ENCODE measurements at regions not wholly inside any gene's neighbourhood (a gene's known extent, or its start where the extent isn't known, plus 50 kb on each side); places are given as distances from the start of the nearest gene placed in this dataset.

DNA sequence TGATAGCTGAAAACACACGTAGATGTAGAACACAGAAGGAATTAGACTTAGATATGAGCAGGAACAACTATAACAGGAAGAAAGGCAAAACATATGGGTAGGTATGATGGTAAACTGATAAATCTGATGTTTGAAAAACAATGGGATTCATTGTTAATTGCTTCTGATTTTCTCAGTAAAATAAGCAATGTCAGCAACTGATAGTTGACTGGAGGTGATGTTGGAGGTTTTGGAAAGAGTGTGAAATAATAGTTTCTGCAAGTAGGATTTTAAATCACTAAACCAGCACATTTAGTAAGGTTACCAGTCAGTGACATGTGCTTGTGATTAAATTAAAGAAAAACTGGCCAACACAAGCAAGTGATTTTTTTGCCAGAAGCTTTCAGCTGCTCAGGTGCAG is 123.0 kb upstream of the CPNE8 start:
- H3K4me3 ChIP-seq (ENCODE audit: low read length), result no peak overlapping the region
- DNase-seq, result no peak
- H3K9me3 ChIP-seq (replicated peaks; ENCODE audit: control insufficient read depth, low read depth, low read length), result no peaks in the 10 kb centered on the region
- 75% methylated on average over 1 of the region's 1 CpG for WGBS (ENCODE audit: insufficient coverage)
- H3K27ac ChIP-seq (ENCODE audit: low read length), result no peak overlapping the region
- no peaks in the 10 kb centered on the region for H3K27me3 ChIP-seq (ENCODE audit: control insufficient read depth, insufficient read depth, low read length)
- H3K36me3 ChIP-seq (ENCODE audit: control insufficient read depth, insufficient read depth, low read length), result no peaks in the 10 kb centered on the region
- no peaks in the 10 kb centered on the region for H3K4me1 ChIP-seq (ENCODE audit: control insufficient read depth, insufficient read depth, low read length)

GRCh38 chr12:39012870-39013269 is 107.5 kb upstream of the CPNE8 start:
- DNase-seq, result no peak
- H3K4me1 ChIP-seq (ENCODE audit: control insufficient read depth, insufficient read depth, low read length), result no peaks in the 10 kb centered on the region
- WGBS (ENCODE audit: insufficient coverage), result 100% methylated on average over 1 of the region's 1 CpG
- no peak overlapping the region for H3K4me3 ChIP-seq (ENCODE audit: low read length)
- no peaks in the 10 kb centered on the region for H3K9me3 ChIP-seq (replicated peaks; ENCODE audit: control insufficient read depth, low read depth, low read length)
- no peak overlapping the region for H3K27ac ChIP-seq (ENCODE audit: low read length)
- no peaks in the 10 kb centered on the region for H3K36me3 ChIP-seq (ENCODE audit: control insufficient read depth, insufficient read depth, low read length)
- no peaks in the 10 kb centered on the region for H3K27me3 ChIP-seq (ENCODE audit: control insufficient read depth, insufficient read depth, low read length)

GRCh38 chr12:39011166-39011565 is 105.8 kb upstream of the CPNE8 start:
- Histone ChIP-seq H3K4me3 (ENCODE audit: low read length) (no peak overlapping the region), H3K4me1 (ENCODE audit: control insufficient read depth, insufficient read depth, low read length) (no peaks in the 10 kb centered on the region), H3K27ac (ENCODE audit: low read length) (no peak overlapping the region), H3K36me3 (ENCODE audit: control insufficient read depth, insufficient read depth, low read length) (no peaks in the 10 kb centered on the region), H3K27me3 (ENCODE audit: control insufficient read depth, insufficient read depth, low read length) (no peaks in the 10 kb centered on the region), H3K9me3 (replicated peaks; ENCODE audit: control insufficient read depth, low read depth, low read length) (no peaks in the 10 kb centered on the region)
- no peak for DNase-seq
- WGBS (ENCODE audit: insufficient coverage), result no CpG with 5 or more reads among the region's 2 CpGs

DNA sequence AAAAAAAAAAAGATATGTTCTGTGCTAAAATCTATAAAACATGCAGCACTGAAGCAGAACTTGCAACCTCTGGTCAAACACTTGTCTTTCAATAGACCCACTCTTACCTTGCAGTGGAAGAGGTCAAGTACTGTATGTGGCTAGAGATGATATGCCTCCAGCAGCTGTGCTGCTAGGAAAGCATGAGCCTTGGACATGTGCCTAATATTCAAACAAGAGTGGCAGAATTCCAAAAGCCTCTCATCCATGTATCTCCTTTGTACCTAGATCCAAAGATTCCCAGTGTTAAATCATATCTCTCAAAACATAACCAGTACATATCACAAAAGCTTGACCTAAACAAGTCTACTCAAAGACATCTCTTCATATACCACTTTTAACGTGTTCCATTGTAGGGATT is 105.0 kb upstream of the CPNE8 start:
- H3K27me3 ChIP-seq (ENCODE audit: control insufficient read depth, insufficient read depth, low read length), result no peaks in the 10 kb centered on the region
- no peak overlapping the region for H3K4me3 ChIP-seq (ENCODE audit: low read length)
- 63% methylated on average over 1 of the region's 1 CpG for WGBS (ENCODE audit: insufficient coverage)
- H3K9me3 ChIP-seq (replicated peaks; ENCODE audit: control insufficient read depth, low read depth, low read length), result no peaks in the 10 kb centered on the region
- no peaks in the 10 kb centered on the region for H3K36me3 ChIP-seq (ENCODE audit: control insufficient read depth, insufficient read depth, low read length)
- no peak overlapping the region for H3K27ac ChIP-seq (ENCODE audit: low read length)
- peak; percentile 5 for DNase-seq
- H3K4me1 ChIP-seq (ENCODE audit: control insufficient read depth, insufficient read depth, low read length), result no peaks in the 10 kb centered on the region

DNA sequence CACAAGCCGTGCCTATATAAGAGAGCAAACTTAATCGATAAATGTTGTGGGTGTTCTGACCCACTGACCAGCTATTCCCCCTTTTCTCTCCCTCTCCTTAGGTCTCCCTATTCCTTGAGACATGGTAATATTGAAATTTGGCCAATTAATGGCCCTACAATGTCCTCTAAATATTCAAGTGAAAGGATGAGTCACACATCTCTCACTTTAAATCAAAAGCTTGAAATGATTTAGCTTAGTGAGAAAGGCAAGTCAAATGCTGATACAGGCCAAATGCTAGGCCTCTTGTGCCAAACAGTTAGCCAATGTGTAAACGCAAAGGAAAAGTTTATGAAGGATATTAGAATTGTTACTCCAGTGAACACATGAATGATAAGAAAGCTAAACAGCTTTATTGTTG is 102.2 kb upstream of the CPNE8 start:
- Histone ChIP-seq H3K36me3 (ENCODE audit: control insufficient read depth, insufficient read depth, low read length) (no peaks in the 10 kb centered on the region), H3K4me1 (ENCODE audit: control insufficient read depth, insufficient read depth, low read length) (no peaks in the 10 kb centered on the region), H3K9me3 (replicated peaks; ENCODE audit: control insufficient read depth, low read depth, low read length) (no peaks in the 10 kb centered on the region), H3K27me3 (ENCODE audit: control insufficient read depth, insufficient read depth, low read length) (no peaks in the 10 kb centered on the region), H3K4me3 (ENCODE audit: low read length) (no peak overlapping the region), H3K27ac (ENCODE audit: low read length) (no peak overlapping the region)
- DNase-seq, result no peak
- 40% methylated on average over 1 of the region's 3 CpGs for WGBS (ENCODE audit: insufficient coverage)

DNA sequence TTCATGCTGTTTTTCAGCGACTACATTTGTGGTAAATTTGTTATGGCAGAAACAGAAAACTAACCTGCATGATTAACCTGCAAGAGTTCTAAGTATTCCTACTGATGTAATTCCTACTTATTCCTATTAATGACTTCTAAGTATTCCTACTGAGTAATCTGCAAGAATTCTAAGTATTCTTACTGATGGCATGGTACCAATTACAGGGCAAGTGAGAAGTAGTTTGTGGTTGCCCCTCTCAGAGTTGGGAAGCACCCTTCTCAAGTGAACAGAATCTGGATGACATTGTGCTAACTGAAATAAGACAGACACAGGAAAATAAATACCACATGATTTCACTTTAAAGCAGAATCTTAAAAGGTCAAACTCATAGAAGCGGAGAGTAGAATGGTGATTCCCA is 100.9 kb upstream of the CPNE8 start:
- H3K9me3 ChIP-seq (replicated peaks; ENCODE audit: control insufficient read depth, low read depth, low read length), result no peaks in the 10 kb centered on the region
- no peak overlapping the region for H3K27ac ChIP-seq (ENCODE audit: low read length)
- no peak for DNase-seq
- H3K36me3 ChIP-seq (ENCODE audit: control insufficient read depth, insufficient read depth, low read length), result no peaks in the 10 kb centered on the region
- H3K4me1 ChIP-seq (ENCODE audit: control insufficient read depth, insufficient read depth, low read length), result no peaks in the 10 kb centered on the region
- no peaks in the 10 kb centered on the region for H3K27me3 ChIP-seq (ENCODE audit: control insufficient read depth, insufficient read depth, low read length)
- no peak overlapping the region for H3K4me3 ChIP-seq (ENCODE audit: low read length)
- WGBS (ENCODE audit: insufficient coverage), result no CpG with 5 or more reads among the region's 2 CpGs

DNA sequence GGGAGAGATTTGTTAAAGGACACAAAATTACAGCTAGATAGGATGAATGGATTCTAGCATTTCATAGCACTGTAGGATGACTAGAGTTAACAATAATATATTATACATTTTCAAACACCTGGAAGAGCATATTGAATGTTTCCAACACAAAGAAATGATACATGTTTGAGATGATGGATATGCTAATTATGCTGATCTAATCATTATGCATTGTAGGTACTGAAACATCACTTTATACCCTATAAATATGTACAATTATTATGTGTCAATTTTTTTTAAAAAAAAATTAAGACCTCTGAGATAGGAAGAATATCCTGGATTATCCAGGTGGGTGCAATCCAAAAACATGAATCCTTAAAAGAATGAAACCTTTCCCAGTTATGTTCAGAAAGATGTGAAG is 100.3 kb upstream of the CPNE8 start:
- Histone ChIP-seq H3K27me3 (ENCODE audit: control insufficient read depth, insufficient read depth, low read length) (no peaks in the 10 kb centered on the region), H3K4me1 (ENCODE audit: control insufficient read depth, insufficient read depth, low read length) (no peaks in the 10 kb centered on the region), H3K36me3 (ENCODE audit: control insufficient read depth, insufficient read depth, low read length) (no peaks in the 10 kb centered on the region), H3K9me3 (replicated peaks; ENCODE audit: control insufficient read depth, low read depth, low read length) (no peaks in the 10 kb centered on the region), H3K4me3 (ENCODE audit: low read length) (no peak overlapping the region), H3K27ac (ENCODE audit: low read length) (no peak overlapping the region)
- no peak for DNase-seq

- no peak overlapping the region for H3K27ac ChIP-seq (ENCODE audit: low read length)
- 50% methylated on average over 1 of the region's 3 CpGs for WGBS (ENCODE audit: insufficient coverage)
- H3K9me3 ChIP-seq (replicated peaks; ENCODE audit: control insufficient read depth, low read depth, low read length), result no peaks in the 10 kb centered on the region
- H3K27me3 ChIP-seq (ENCODE audit: control insufficient read depth, insufficient read depth, low read length), result no peaks in the 10 kb centered on the region
- no peaks in the 10 kb centered on the region for H3K36me3 ChIP-seq (ENCODE audit: control insufficient read depth, insufficient read depth, low read length)
- DNase-seq, result no peak
- no peaks in the 10 kb centered on the region for H3K4me1 ChIP-seq (ENCODE audit: control insufficient read depth, insufficient read depth, low read length)
- no peak overlapping the region for H3K4me3 ChIP-seq (ENCODE audit: low read length)
These were observed 98.3 kb upstream of the CPNE8 start for GRCh38 chr12:39003541-39004155.

DNA sequence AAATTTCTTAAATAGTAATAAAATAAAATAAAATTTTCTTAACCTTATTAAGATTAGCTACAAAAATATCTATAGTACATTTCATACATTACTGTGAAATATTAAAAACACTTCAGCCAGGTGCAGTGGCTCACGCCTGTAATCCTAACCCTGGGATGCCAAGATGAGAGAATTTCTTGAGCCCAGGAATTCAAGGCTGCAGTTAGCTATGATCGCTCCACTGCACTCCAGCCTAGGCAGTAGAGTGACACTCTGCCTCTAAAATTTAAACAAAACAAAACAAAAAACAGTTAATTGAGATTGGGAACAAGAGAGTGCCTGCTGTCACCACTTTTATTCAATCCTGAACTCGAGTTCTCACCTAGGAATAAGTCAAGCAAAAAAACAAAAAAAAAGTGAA is 95.0 kb upstream of the CPNE8 start:
- H3K27me3 ChIP-seq (ENCODE audit: control insufficient read depth, insufficient read depth, low read length), result no peaks in the 10 kb centered on the region
- 80% methylated on average over 1 of the region's 3 CpGs for WGBS (ENCODE audit: insufficient coverage)
- H3K4me1 ChIP-seq (ENCODE audit: control insufficient read depth, insufficient read depth, low read length), result no peaks in the 10 kb centered on the region
- no peak overlapping the region for H3K4me3 ChIP-seq (ENCODE audit: low read length)
- H3K36me3 ChIP-seq (ENCODE audit: control insufficient read depth, insufficient read depth, low read length), result no peaks in the 10 kb centered on the region
- no peak overlapping the region for H3K27ac ChIP-seq (ENCODE audit: low read length)
- DNase-seq, result no peak
- H3K9me3 ChIP-seq (replicated peaks; ENCODE audit: control insufficient read depth, low read depth, low read length), result no peaks in the 10 kb centered on the region

GRCh38 chr12:38998887-38999482 is 93.6 kb upstream of the CPNE8 start:
- no peaks in the 10 kb centered on the region for H3K9me3 ChIP-seq (replicated peaks; ENCODE audit: control insufficient read depth, low read depth, low read length)
- no peaks in the 10 kb centered on the region for H3K36me3 ChIP-seq (ENCODE audit: control insufficient read depth, insufficient read depth, low read length)
- no peaks in the 10 kb centered on the region for H3K4me1 ChIP-seq (ENCODE audit: control insufficient read depth, insufficient read depth, low read length)
- H3K27me3 ChIP-seq (ENCODE audit: control insufficient read depth, insufficient read depth, low read length), result no peaks in the 10 kb centered on the region
- H3K27ac ChIP-seq (ENCODE audit: low read length), result no peak overlapping the region
- DNase-seq, result no peak
- H3K4me3 ChIP-seq (ENCODE audit: low read length), result no peak overlapping the region
- no CpG with 5 or more reads among the region's 2 CpGs for WGBS (ENCODE audit: insufficient coverage)

- Histone ChIP-seq H3K36me3 (ENCODE audit: control insufficient read depth, insufficient read depth, low read length) (no peaks in the 10 kb centered on the region), H3K4me3 (ENCODE audit: low read length) (no peak overlapping the region), H3K27ac (ENCODE audit: low read length) (no peak overlapping the region), H3K4me1 (ENCODE audit: control insufficient read depth, insufficient read depth, low read length) (no peaks in the 10 kb centered on the region), H3K9me3 (replicated peaks; ENCODE audit: control insufficient read depth, low read depth, low read length) (no peaks in the 10 kb centered on the region), H3K27me3 (ENCODE audit: control insufficient read depth, insufficient read depth, low read length) (no peaks in the 10 kb centered on the region)
- WGBS (ENCODE audit: insufficient coverage), result no CpG with 5 or more reads among the region's 3 CpGs
- no peak for DNase-seq
These were observed 89.9 kb upstream of the CPNE8 start for GRCh38 chr12:38995249-38995648.
